ENCODE measurements at regions not wholly inside any gene's neighbourhood (a gene's known extent, or its start where the extent isn't known, plus 50 kb on each side); places are given as distances from the start of the nearest gene placed in this dataset.

DNA sequence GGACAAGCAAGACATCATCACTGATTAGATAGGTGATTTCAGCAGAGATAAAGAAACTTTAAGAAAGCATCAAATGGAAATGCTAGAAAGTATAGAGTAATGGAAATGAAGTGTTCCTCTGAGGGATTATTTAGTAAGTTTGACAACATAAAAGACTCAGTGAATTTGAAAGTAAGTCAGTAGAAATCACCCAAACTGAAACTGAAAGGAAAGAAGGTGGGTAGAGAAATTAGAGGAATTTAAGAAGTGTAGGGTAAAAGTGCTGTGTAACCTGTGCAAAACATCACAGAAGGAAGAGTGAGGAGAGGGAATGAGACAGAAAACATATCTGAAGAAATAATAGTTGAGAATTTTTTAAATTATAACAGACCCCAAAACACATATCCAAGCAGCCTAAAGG, 343.1 kb downstream of the CBLN2 start:
- TF ChIP-seq, protein P1, sequence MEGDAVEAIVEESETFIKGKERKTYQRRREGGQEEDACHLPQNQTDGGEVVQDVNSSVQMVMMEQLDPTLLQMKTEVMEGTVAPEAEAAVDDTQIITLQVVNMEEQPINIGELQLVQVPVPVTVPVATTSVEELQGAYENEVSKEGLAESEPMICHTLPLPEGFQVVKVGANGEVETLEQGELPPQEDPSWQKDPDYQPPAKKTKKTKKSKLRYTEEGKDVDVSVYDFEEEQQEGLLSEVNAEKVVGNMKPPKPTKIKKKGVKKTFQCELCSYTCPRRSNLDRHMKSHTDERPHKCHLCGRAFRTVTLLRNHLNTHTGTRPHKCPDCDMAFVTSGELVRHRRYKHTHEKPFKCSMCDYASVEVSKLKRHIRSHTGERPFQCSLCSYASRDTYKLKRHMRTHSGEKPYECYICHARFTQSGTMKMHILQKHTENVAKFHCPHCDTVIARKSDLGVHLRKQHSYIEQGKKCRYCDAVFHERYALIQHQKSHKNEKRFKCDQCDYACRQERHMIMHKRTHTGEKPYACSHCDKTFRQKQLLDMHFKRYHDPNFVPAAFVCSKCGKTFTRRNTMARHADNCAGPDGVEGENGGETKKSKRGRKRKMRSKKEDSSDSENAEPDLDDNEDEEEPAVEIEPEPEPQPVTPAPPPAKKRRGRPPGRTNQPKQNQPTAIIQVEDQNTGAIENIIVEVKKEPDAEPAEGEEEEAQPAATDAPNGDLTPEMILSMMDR (IDR thresholded peaks at IDR 0.05): no peak
- TF ChIP-seq POLR2A (IDR thresholded peaks at IDR 0.05): no peak

All from right lobe of liver (tissue), 4 donors.